ENCODE measurements at regions not wholly inside any gene's neighbourhood (a gene's known extent, or its start where the extent isn't known, plus 50 kb on each side); places are given as distances from the start of the nearest gene placed in this dataset.

DNA sequence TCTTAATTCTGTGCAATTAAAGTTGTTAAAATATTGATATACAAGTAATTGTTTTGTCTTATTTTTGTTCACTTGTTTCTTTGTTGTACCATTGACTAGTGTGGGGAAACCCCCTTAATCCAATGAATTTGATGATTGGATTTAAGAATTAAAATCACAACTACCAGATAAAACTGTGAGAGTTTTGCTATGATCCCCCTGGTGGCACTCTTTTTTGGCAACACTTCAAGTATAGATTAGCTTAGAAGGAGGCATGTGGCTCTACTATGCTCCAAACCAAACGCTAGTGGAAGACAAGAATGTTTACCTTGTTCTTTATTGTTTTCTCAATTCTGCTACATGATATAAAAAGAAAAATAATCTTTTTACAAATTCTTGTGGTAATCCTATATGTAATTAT, 477.8 kb upstream of the ETAA1 start:
- DNase-seq: no peak
- Histone ChIP-seq H3K9me2 (replicated peaks; ENCODE audit: insufficient read depth, low read length) (no peaks in the 10 kb centered on the region), H3K79me2 (ENCODE audit: low read length) (no peaks in the 10 kb centered on the region)

DNA sequence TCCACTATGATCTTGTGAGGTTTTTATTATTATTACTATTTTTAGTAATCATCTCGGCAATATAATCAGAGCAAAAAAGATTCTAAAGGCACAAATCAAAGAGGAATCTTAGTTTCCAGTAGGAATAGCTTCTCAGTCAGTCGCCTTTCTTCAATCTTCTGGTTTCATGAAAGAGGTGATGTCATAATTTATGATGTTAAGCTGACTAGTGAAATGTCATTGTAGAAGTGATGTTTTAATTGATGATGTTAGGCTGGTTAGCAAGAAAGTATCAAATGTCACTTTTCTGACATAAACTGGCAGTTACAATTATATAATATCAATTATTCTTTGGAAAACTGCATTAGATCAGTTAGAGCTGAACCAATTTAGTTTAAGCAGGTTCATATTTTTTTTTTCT, 476.7 kb upstream of the ETAA1 start:
- no peaks in the 10 kb centered on the region for H3K4me1 ChIP-seq (ENCODE audit: low read length)
- no peak overlapping the region for H3K4me3 ChIP-seq (ENCODE audit: low read length)
- no peak overlapping the region for H3K27ac ChIP-seq (ENCODE audit: low read length)
- H4K20me1 ChIP-seq (ENCODE audit: insufficient read depth, low read length): no peaks in the 10 kb centered on the region
- no peaks in the 10 kb centered on the region for H3K27me3 ChIP-seq (replicated peaks; ENCODE audit: insufficient read depth, low read length)
- no peaks in the 10 kb centered on the region for H3K36me3 ChIP-seq (replicated peaks; ENCODE audit: insufficient read depth, low read length)
- H3F3A ChIP-seq (ENCODE audit: insufficient read depth, low read length): no peaks in the 10 kb centered on the region
- H2AFZ ChIP-seq (ENCODE audit: low read length): no peak overlapping the region
- H3K9ac ChIP-seq (ENCODE audit: low read length): no peak overlapping the region
- H3K4me2 ChIP-seq (ENCODE audit: low read depth, low read length): no peak overlapping the region
- no peaks in the 10 kb centered on the region for H3K79me2 ChIP-seq (ENCODE audit: low read length)
- no peaks in the 10 kb centered on the region for H3K9me2 ChIP-seq (replicated peaks; ENCODE audit: insufficient read depth, low read length)
- TF ChIP-seq EZH2phosphoT487 (IDR thresholded peaks at IDR 0.05; ENCODE audit: low read length) (no peak), EZH2 (optimal IDR thresholded peaks at IDR 0.05; ENCODE audit: low read depth, low read length) (no peak)
- TF ChIP-seq, protein P1, sequence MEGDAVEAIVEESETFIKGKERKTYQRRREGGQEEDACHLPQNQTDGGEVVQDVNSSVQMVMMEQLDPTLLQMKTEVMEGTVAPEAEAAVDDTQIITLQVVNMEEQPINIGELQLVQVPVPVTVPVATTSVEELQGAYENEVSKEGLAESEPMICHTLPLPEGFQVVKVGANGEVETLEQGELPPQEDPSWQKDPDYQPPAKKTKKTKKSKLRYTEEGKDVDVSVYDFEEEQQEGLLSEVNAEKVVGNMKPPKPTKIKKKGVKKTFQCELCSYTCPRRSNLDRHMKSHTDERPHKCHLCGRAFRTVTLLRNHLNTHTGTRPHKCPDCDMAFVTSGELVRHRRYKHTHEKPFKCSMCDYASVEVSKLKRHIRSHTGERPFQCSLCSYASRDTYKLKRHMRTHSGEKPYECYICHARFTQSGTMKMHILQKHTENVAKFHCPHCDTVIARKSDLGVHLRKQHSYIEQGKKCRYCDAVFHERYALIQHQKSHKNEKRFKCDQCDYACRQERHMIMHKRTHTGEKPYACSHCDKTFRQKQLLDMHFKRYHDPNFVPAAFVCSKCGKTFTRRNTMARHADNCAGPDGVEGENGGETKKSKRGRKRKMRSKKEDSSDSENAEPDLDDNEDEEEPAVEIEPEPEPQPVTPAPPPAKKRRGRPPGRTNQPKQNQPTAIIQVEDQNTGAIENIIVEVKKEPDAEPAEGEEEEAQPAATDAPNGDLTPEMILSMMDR (IDR thresholded peaks at IDR 0.05; ENCODE audit: low read length): no peak
- no peak for DNase-seq
- H3K9me3 ChIP-seq (replicated peaks; ENCODE audit: insufficient read depth, low read length): no peaks in the 10 kb centered on the region

More for the DNA sequence above, 477.8 kb upstream of the ETAA1 start:
- Histone ChIP-seq H3K9ac (ENCODE audit: low read length) (no peak overlapping the region), H3K36me3 (replicated peaks; ENCODE audit: insufficient read depth, low read length) (no peaks in the 10 kb centered on the region), H3K4me3 (ENCODE audit: low read length) (no peak overlapping the region), H4K20me1 (ENCODE audit: insufficient read depth, low read length) (no peaks in the 10 kb centered on the region), H3K27me3 (replicated peaks; ENCODE audit: insufficient read depth, low read length) (no peaks in the 10 kb centered on the region), H3K9me3 (replicated peaks; ENCODE audit: insufficient read depth, low read length) (no peaks in the 10 kb centered on the region), H3F3A (ENCODE audit: insufficient read depth, low read length) (no peaks in the 10 kb centered on the region), H3K4me2 (ENCODE audit: low read depth, low read length) (no peak overlapping the region), H3K4me1 (ENCODE audit: low read length) (no peaks in the 10 kb centered on the region), H3K27ac (ENCODE audit: low read length) (no peak overlapping the region), H2AFZ (ENCODE audit: low read length) (no peak overlapping the region)
- TF ChIP-seq EZH2 (optimal IDR thresholded peaks at IDR 0.05; ENCODE audit: low read depth, low read length): no peak
- no peak for TF ChIP-seq EZH2phosphoT487 (IDR thresholded peaks at IDR 0.05; ENCODE audit: low read length)
- TF ChIP-seq, protein P1 (IDR thresholded peaks at IDR 0.05; ENCODE audit: low read length): no peak

DNA sequence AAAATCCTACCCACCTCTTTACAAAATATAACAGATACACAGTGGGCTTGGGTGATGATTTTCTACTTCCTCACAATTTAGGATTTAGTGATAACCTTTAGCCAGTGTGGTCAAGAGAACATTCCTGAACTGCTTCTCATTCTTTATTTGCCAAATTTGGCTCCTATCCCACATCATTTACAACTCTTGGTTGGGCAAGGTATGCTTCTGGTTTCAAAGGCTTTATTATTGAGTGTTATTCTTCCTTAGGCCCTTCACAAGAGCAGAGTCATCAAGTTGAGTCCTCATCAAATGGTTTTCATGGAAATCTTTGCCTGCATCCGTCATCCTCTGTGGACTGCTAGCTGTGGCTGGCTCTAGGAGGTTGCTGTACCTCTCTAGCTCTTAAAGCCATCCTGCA, 472.0 kb upstream of the ETAA1 start:
- Histone ChIP-seq H3K27me3 (replicated peaks; ENCODE audit: insufficient read depth, low read length) (no peaks in the 10 kb centered on the region), H3K27ac (ENCODE audit: low read length) (no peak overlapping the region), H3K4me2 (ENCODE audit: low read depth, low read length) (no peak overlapping the region)

More for the DNA sequence above, 472.0 kb upstream of the ETAA1 start:
- Histone ChIP-seq H3K4me3 (ENCODE audit: low read length) (no peak overlapping the region), H2AFZ (ENCODE audit: low read length) (no peak overlapping the region), H3K9ac (ENCODE audit: low read length) (no peak overlapping the region), H3K9me3 (replicated peaks; ENCODE audit: insufficient read depth, low read length) (no peaks in the 10 kb centered on the region), H3K4me1 (ENCODE audit: low read length) (no peaks in the 10 kb centered on the region), H3K36me3 (replicated peaks; ENCODE audit: insufficient read depth, low read length) (no peaks in the 10 kb centered on the region; the same call in 1 of the 2 replicates), H3K9me2 (replicated peaks; ENCODE audit: insufficient read depth, low read length) (no peaks in the 10 kb centered on the region), H3K79me2 (ENCODE audit: low read length) (no peaks in the 10 kb centered on the region), H4K20me1 (ENCODE audit: insufficient read depth, low read length) (no peaks in the 10 kb centered on the region), H3F3A (ENCODE audit: insufficient read depth, low read length) (no peaks in the 10 kb centered on the region)
- TF ChIP-seq EZH2phosphoT487 (IDR thresholded peaks at IDR 0.05; ENCODE audit: low read length) (no peak), EZH2 (optimal IDR thresholded peaks at IDR 0.05; ENCODE audit: low read depth, low read length) (no peak)
- TF ChIP-seq, protein P1 (IDR thresholded peaks at IDR 0.05; ENCODE audit: low read length): no peak
- DNase-seq: no peak

Measured in MM.1S (cell line).